Cardiac muscle cell (in vitro differentiated cells and primary cell): ENCODE measurements at regions not wholly inside any gene's neighbourhood (a gene's known extent, or its start where the extent isn't known, plus 50 kb on each side); places are given as distances from the start of the nearest gene placed in this dataset.
A peak's percentile ranks its signal among the peaks of the same experiment; 100 is the strongest.

ENCODE experiments used
- DNase-seq, 2 donors: peaks; one replicate each; pipeline versions ENCODE4 v3.0.0 to v3.0.0-alpha.2; 2010 to 2017; ENCODE audit warnings: low read depth in 1 of 2, low spot score in 1 of 2
- H3K27ac ChIP-seq: fragments of 200-600 bp; sonication (generic); 2 replicates; pipeline ENCODE4 v1.5.1; 2016
- H3K27me3 ChIP-seq: fragments of 200-600 bp; sonication (generic); 2 replicates; pipeline ENCODE4 v1.6.0; 2016; ENCODE audit warnings: control low read depth
- H3K36me3 ChIP-seq: fragments of 200-600 bp; sonication (generic); 2 replicates; pipeline ENCODE4 v1.5.1; 2016; ENCODE audit warnings: control low read depth
- H3K4me1 ChIP-seq: fragments of 200-600 bp; sonication (generic); 2 replicates; pipeline ENCODE4 v1.8.1; 2017; ENCODE audit warnings: low read depth, mild to moderate bottlenecking, mixed run types
- H3K4me3 ChIP-seq: fragments of 200-600 bp; sonication (generic); 2 replicates; pipeline ENCODE4 v1.5.1; 2016; ENCODE audit warnings: mild to moderate bottlenecking
- H3K9me3 ChIP-seq: fragments of 200-600 bp; sonication (generic); 2 replicates; pipeline ENCODE4 v1.5.1; 2017; ENCODE audit warnings: low read depth, mild to moderate bottlenecking, control low read depth
- CTCF ChIP-seq: IDR thresholded peaks from 2 replicates; pipeline ENCODE4 v1.5.1; 2012; ENCODE audit warnings: low read depth, mild to moderate bottlenecking, low read length

GRCh38 chr18:77442393-77442792 lies 192.7 kb downstream of the GALR1 start:
- no peak overlapping the region for H3K4me3 ChIP-seq
- no peaks in the 10 kb centered on the region for H3K36me3 ChIP-seq
- H3K4me1 ChIP-seq, result no peaks in the 10 kb centered on the region
- no peaks in the 10 kb centered on the region for H3K9me3 ChIP-seq
- TF ChIP-seq CTCF, result no peak
- no peaks in the 10 kb centered on the region for H3K27me3 ChIP-seq
- no peak for DNase-seq
- no peak overlapping the region for H3K27ac ChIP-seq

DNA sequence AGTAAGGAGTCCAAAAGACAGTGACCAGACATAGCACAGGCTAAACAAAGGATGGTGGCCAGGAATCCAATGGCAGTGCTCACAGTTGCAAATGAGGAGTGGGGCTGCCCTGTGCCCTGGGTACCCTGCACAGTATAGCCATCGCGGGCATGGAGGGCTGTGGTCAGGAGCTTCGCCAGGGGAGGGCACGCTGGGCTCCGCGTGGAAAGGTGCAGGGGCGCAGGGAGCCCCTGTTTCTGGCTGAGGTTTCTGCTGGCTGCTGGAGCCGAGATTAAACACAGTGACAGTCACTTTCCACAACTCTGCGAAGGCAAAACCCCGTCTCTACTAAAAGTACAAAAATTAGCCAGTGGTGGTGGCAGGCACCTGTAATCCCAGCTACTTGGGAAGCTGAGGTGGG lies 194.7 kb downstream of the GALR1 start:
- no peak for TF ChIP-seq CTCF
- Histone ChIP-seq H3K27ac (no peak overlapping the region), H3K4me3 (no peak overlapping the region), H3K9me3 (no peaks in the 10 kb centered on the region), H3K27me3 (no peaks in the 10 kb centered on the region), H3K36me3 (no peaks in the 10 kb centered on the region), H3K4me1 (no peaks in the 10 kb centered on the region)
- no peak for DNase-seq

- no peaks in the 10 kb centered on the region for H3K4me1 ChIP-seq
- no peak overlapping the region for H3K27ac ChIP-seq
- no peaks in the 10 kb centered on the region for H3K27me3 ChIP-seq
- H3K36me3 ChIP-seq, result no peaks in the 10 kb centered on the region
- TF ChIP-seq CTCF, result no peak
- H3K4me3 ChIP-seq, result no peak overlapping the region
- no peaks in the 10 kb centered on the region for H3K9me3 ChIP-seq
- DNase-seq, result peak in 1 of 2 donors; percentile 8
Measured at GRCh38 chr18:77448046-77448445, 198.4 kb downstream of the GALR1 start.

GRCh38 chr18:77455004-77455403 lies 205.4 kb downstream of the GALR1 start:
- H3K9me3 ChIP-seq, result no peaks in the 10 kb centered on the region
- H3K27me3 ChIP-seq, result no peaks in the 10 kb centered on the region
- no peaks in the 10 kb centered on the region for H3K36me3 ChIP-seq
- no peak for TF ChIP-seq CTCF
- no peaks in the 10 kb centered on the region for H3K4me1 ChIP-seq
- H3K4me3 ChIP-seq, result no peak overlapping the region
- no peak for DNase-seq
- H3K27ac ChIP-seq, result no peak overlapping the region

GRCh38 chr18:77457681-77458080 lies 208.0 kb downstream of the GALR1 start:
- H3K36me3 ChIP-seq, result no peaks in the 10 kb centered on the region
- TF ChIP-seq CTCF, result no peak
- H3K4me3 ChIP-seq, result no peak overlapping the region
- no peaks in the 10 kb centered on the region for H3K27me3 ChIP-seq
- no peak overlapping the region for H3K27ac ChIP-seq
- DNase-seq, result no peak
- H3K4me1 ChIP-seq, result no peaks in the 10 kb centered on the region
- no peaks in the 10 kb centered on the region for H3K9me3 ChIP-seq
